BE2C (cell line): ENCODE measurements at regions not wholly inside any gene's neighbourhood (a gene's known extent, or its start where the extent isn't known, plus 50 kb on each side); places are given as distances from the start of the nearest gene placed in this dataset.
"Not testable (repeated sequence)": the region's sequence is repeated elsewhere in the genome, so short reads cannot be mapped to it uniquely, and the experiment has no call there.

Experiments
- DNase-seq: peaks from one replicate; pipeline ENCODE4 v3.0.0-alpha.2; 2020
- H3K27me3 ChIP-seq: fragments of 250-450 bp; sonication (Bioruptor Pico); 2 replicates; pipeline ENCODE4 v1.5.1; 2020; ENCODE audit warnings: mild to moderate bottlenecking
- H3K36me3 ChIP-seq: fragments of 250-450 bp; sonication (Bioruptor Pico); 2 replicates; pipeline ENCODE4 v1.5.1; 2020; ENCODE audit warnings: mild to moderate bottlenecking
- H3K4me1 ChIP-seq: fragments of 250-450 bp; sonication (Bioruptor Pico); 2 replicates; pipeline ENCODE4 v1.5.1; 2020
- H3K4me3 ChIP-seq: 2 replicates; pipeline ENCODE4 v1.5.1; 2011; ENCODE audit warnings: low read depth, low read length
- H3K9me3 ChIP-seq: fragments of 250-450 bp; sonication (Bioruptor Pico); 2 replicates; pipeline ENCODE4 v1.5.1; 2020
- CTCF ChIP-seq: IDR thresholded peaks from 2 replicates; pipeline ENCODE4 v1.5.1; 2012; ENCODE audit warnings: mild to moderate bottlenecking, low read depth, low read length

GRCh38 chr3:181933052-181933618 lies 221.4 kb downstream of the SOX2 start:
- Histone ChIP-seq H3K36me3 (no peaks in the 10 kb centered on the region), H3K27me3 (no peaks in the 10 kb centered on the region), H3K4me3 (no peak overlapping the region), H3K4me1 (peaks cover 2% of the 10 kb centered on the region; the same call in 1 of the 2 replicates), H3K9me3 (no peaks in the 10 kb centered on the region)
- TF ChIP-seq CTCF = no peak
- DNase-seq = no peak

GRCh38 chr3:181935915-181936314 lies 224.2 kb downstream of the SOX2 start:
- peak; percentile 28 for TF ChIP-seq CTCF

GRCh38 chr3:181936774-181937173 lies 225.0 kb downstream of the SOX2 start:
- Histone ChIP-seq H3K36me3 (no peaks in the 10 kb centered on the region), H3K9me3 (no peaks in the 10 kb centered on the region), H3K4me3 (no peak overlapping the region), H3K4me1 (peaks cover 2% of the 10 kb centered on the region; the same call in 1 of the 2 replicates), H3K27me3 (no peaks in the 10 kb centered on the region)
- DNase-seq = no peak
- no peak for TF ChIP-seq CTCF

More at GRCh38 chr3:181935915-181936314, 224.2 kb downstream of the SOX2 start:
- Histone ChIP-seq H3K9me3 (no peaks in the 10 kb centered on the region), H3K4me1 (peaks cover 2% of the 10 kb centered on the region; the same call in 1 of the 2 replicates), H3K36me3 (no peaks in the 10 kb centered on the region), H3K27me3 (no peaks in the 10 kb centered on the region), H3K4me3 (no peak overlapping the region)
- DNase-seq = no peak

- H3K36me3 ChIP-seq, H3K27me3 ChIP-seq, H3K4me1 ChIP-seq, DNase-seq, H3K4me3 ChIP-seq, H3K9me3 ChIP-seq: not testable (repeated sequence)
These were observed 226.9 kb downstream of the SOX2 start for GRCh38 chr3:181938580-181938979.

- H3K9me3 ChIP-seq = no peaks in the 10 kb centered on the region
- H3K4me1 ChIP-seq = 0 out of 2 replicates have a peak, but pooled peaks cover 5% of the 10 kb centered on the region
- no peaks in the 10 kb centered on the region for H3K36me3 ChIP-seq
- TF ChIP-seq CTCF = no peak
- no peaks in the 10 kb centered on the region for H3K27me3 ChIP-seq
- no peak for DNase-seq
- no peak overlapping the region for H3K4me3 ChIP-seq
These were observed 229.0 kb downstream of the SOX2 start for GRCh38 chr3:181940703-181941102.

GRCh38 chr3:181941250-181941649 lies 229.5 kb downstream of the SOX2 start:
- Histone ChIP-seq H3K9me3 (no peaks in the 10 kb centered on the region), H3K4me3 (no peak overlapping the region), H3K4me1 (0 out of 2 replicates have a peak, but pooled peaks cover 5% of the 10 kb centered on the region), H3K36me3 (no peaks in the 10 kb centered on the region), H3K27me3 (no peaks in the 10 kb centered on the region)
- no peak for TF ChIP-seq CTCF
- no peak for DNase-seq
